K562 (cell line): ENCODE measurements at regions not wholly inside any gene's neighbourhood (a gene's known extent, or its start where the extent isn't known, plus 50 kb on each side); places are given as distances from the start of the nearest gene placed in this dataset.

Source experiments
- CEBPG ChIP-seq, 3 experiments: fragments of 200-800 bp in 1 of 3; sonication (Bioruptor generic) in 1 of 3; sonication (generic) in 1 of 3; formaldehyde crosslinking in 1 of 3; IDR thresholded peaks in 2 of 3; conservative IDR thresholded peaks in 1 of 3; 2 replicates each; pipeline versions ENCODE4 v1.6.1 to v1.8.0; 2016 to 2022; ENCODE audit warnings: missing compliant biosample characterization in 2 of 3, missing genetic modification characterization in 2 of 3, mild to moderate bottlenecking in 1 of 3, missing genetic modification reagents in 1 of 3
- CTBP1 ChIP-seq: fragments of 450-650 bp; IDR thresholded peaks from 2 replicates; pipeline ENCODE4 v1.6.1; 2016; ENCODE audit warnings: borderline replicate concordance
- DPF2 ChIP-seq: fragments of 450-650 bp; IDR thresholded peaks from 2 replicates; pipeline ENCODE4 v1.6.1; 2016
- ERF ChIP-seq: fragments of 450-650 bp; formaldehyde crosslinking; IDR thresholded peaks from 2 replicates; pipeline ENCODE4 v1.4.0; 2020; ENCODE audit warnings: mild to moderate bottlenecking, mixed read lengths
- IRF1 ChIP-seq: sonication (generic); formaldehyde crosslinking; IDR thresholded peaks from 2 replicates; pipeline ENCODE4 v1.8.0; 2022; ENCODE audit warnings: missing genetic modification reagents, mild to moderate bottlenecking, borderline replicate concordance
- IRF9 ChIP-seq: fragments of 450-650 bp; IDR thresholded peaks from 2 replicates; pipeline ENCODE4 v1.6.1; 2016; ENCODE audit warnings: missing biosample characterization, missing genetic modification characterization
- NELFE ChIP-seq: IDR thresholded peaks from 2 replicates; pipeline ENCODE4 v1.6.1; 2011; ENCODE audit warnings: mild to moderate bottlenecking; ENCODE audit not compliant: insufficient read depth, insufficient read length
- PHF8 ChIP-seq: fragments of 200-600 bp; sonication (generic); IDR thresholded peaks from 2 replicates; pipeline ENCODE4 v1.6.1; 2012; ENCODE audit warnings: mixed run types, mild to moderate bottlenecking, inconsistent platforms, low read length, moderate library complexity, borderline replicate concordance
- PRDM10 ChIP-seq: fragments of 450-650 bp; IDR thresholded peaks from 2 replicates; pipeline ENCODE4 v1.6.1; 2018; ENCODE audit not compliant: partially characterized antibody
- RNF219 ChIP-seq: fragments of 250-450 bp; sonication (Bioruptor Pico); IDR thresholded peaks from 2 replicates; pipeline ENCODE4 v1.5.0; 2022; ENCODE audit warnings: mild to moderate bottlenecking
- SMARCA4 ChIP-seq: fragments of 450-650 bp; IDR thresholded peaks from 2 replicates; pipeline ENCODE4 v1.6.1; 2016
- TRIM24 ChIP-seq, 2 experiments: fragments of 450-650 bp; IDR thresholded peaks; 2 replicates each; pipeline ENCODE4 v1.6.1; 2016
- TSHZ1 ChIP-seq: fragments of 250-450 bp; sonication (Bioruptor Pico); IDR thresholded peaks from 2 replicates; pipeline ENCODE4 v1.4.0; 2020; ENCODE audit warnings: mild to moderate bottlenecking, moderate library complexity
- ZKSCAN1 ChIP-seq: fragments of 150-350 bp; IDR thresholded peaks from 2 replicates; pipeline ENCODE4 v1.6.1; 2016; ENCODE audit warnings: low read depth, low read length
- ZNF146 ChIP-seq: IDR thresholded peaks from one replicate; pipeline ENCODE4 v1.6.1; 2018; ENCODE audit warnings: missing compliant biosample characterization; ENCODE audit not compliant: unreplicated experiment

- TF ChIP-seq PHF8 (no peak), ERF (CRISPR knock-in tag) (no peak), TRIM24 (IDR thresholded peaks at IDR 0.05) (peak; percentile 50 to 64; a peak in 3 of 4 replicates), RNF219 (CRISPR knock-in tag) (no peak), ZNF146 (CRISPR knock-in tag) (no peak), DPF2 (peak; percentile 84), CEBPG (CRISPR knock-in tag; IDR thresholded peaks at IDR 0.05) (peak; percentile 82), CEBPG (tag; conservative IDR thresholded peaks at IDR 0.05 in 1 of 2, IDR thresholded peaks at IDR 0.05 in 1 of 2) (peak; percentile 70 to 91), PRDM10 (peak; percentile 8), CTBP1 (peak; percentile 29; the same call in 1 of the 2 replicates), NELFE (no peak), IRF9 (tag) (peak; percentile 65; the same call in 1 of the 2 replicates), TSHZ1 (CRISPR knock-in tag) (no peak), IRF1 (no peak), ZKSCAN1 (no peak), SMARCA4 (peak; percentile 71; the same call in 1 of the 2 replicates)
Observed at GRCh38 chr5:135139381-135140134, 105.5 kb upstream of the PITX1 start (continued).
